GM21515 (cell line): ENCODE measurements at regions not wholly inside any gene's neighbourhood (a gene's known extent, or its start where the extent isn't known, plus 50 kb on each side); places are given as distances from the start of the nearest gene placed in this dataset.

Source experiments
- ATAC-seq: cut with Tn5 transposase; IDR thresholded peaks from one replicate; pipeline ENCODE4 v1.9.1; 2021; ENCODE audit not compliant: unreplicated experiment

DNA sequence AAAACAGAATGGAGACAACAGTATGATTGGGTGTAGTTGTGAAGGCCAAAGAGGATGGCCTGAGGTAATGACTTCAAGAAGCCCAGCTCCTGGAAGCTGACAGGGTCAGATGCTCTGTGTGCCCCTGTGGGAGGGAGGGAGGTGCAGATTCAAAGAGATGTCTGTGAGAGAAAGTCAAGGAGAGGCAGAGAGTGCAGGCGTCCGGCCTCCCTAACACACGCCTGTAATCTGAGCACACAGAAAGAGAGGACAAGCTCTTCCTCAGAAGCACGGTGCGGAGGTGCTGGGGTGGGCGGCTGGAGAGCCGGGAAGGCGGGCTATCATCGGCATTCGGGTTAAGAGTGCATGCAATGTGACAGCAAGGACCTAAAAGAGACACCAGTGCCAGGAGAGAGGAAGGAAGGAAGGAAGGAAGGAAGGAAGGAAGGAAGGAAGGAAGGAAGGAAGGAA lies 238.2 kb upstream of the HES1 start:
- ATAC-seq, result no peak

DNA sequence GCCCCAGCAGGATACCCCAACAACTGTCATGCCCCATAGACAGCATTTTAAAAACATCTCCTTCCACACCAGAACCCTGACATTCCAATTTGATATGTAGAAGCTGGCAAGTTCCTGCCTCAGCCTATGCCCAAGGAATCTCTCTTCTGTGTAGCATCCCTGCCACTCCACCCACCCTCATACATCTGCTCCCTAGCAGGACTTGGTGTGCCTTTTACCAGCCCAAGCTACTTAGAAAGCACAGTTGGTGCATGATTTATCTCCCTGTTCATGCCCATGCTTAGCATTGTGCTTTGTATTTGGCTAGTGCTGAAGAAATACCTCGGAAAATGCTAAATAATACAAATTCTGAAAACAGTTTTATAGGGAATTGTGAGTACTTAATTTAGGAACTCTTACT lies 236.9 kb upstream of the HES1 start:
- ATAC-seq, result no peak

DNA sequence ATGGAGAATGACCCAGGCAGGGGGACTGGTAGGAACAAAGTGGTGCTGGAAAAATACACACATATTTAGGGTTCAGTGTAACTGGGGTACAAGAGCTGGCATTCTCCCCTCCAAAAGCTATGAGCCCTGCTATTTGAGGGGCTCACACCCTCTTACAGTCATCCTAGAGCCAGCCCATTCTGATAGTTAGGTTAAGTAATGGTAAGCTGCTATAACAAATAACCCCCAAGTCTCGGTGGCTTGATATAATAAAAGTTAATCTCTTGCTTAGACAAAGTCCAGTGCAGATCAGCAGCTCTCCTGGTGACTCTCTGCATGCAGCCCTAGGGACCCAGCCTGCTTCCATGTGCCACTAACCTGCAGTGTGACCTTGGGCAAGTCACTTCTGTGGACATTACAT lies 234.9 kb upstream of the HES1 start:
- no peak for ATAC-seq

DNA sequence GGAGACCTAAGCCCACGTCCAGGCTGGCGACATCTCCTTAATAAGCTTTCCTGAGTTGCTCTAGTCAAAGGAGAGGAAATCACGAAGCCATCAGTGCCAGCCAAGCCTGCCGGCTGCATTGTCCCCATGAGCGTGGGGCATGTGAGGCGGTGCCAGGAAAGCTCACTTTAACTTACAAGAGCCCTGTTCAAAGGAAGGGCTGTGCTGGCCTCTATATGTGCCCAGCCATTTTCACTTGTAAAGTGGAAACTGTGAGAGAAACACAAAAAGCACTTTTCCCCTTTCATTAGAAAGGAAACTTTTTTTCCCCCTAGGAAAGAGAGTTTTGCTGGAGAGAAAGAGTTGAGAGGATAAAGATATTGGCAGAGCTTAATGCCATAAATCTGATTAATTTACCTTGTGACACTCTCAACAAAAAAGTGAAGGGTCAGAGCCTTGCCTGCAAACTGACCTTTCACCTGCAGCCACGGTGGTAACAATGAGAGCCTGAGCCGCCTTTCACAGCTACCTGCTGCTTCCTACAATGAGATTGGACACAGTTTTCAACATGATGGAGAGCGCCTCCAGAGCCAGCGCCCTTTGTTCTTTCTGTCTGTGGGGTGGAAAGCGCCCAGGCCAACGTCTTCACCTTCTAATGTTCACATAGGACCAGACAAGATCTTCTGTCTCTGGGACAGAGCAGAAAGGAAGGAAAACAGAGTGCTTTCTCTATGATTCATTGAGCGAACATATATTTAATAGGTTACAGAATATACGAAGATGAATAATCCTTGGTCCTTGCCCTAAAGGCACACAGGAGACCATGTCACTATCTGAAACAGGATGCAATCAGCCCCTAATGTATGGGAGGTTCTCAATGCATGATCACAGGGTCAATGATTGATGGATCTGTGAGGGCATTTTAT lies 233.1 kb upstream of the HES1 start:
- no peak for ATAC-seq

DNA sequence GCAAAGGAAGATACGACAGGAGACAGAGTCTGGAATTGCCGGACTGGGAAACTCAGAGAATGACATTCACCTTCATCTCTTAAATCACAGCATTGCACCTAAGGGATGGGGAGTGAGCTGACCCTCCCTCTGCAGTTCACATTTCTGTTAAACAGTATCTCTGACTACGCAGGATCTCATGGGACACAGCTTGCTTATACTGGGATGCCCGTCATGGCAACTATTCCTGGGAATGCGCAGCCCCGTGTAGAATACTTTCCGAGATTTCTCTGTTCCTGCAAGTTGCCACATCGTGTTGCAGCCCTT lies 232.5 kb upstream of the HES1 start:
- no peak for ATAC-seq

DNA sequence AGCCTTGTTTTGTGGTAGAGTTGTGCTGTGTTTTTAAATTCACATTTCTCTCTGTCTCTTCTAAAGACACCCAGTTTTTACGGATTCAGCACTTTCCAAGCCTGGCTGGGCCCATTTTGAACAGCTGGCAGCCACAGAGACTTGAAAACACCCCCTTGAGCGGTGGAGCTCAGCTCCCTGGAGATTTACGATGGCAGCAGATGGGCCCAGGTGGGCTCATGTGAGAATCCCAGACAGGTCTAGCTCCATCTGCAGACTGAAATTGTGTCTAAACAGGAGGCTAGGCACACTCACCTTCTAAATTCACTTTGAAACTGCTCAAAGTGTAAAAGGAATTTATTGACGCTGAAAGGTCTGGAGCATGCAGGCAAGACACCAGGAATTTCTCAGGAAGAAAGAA lies 232.0 kb upstream of the HES1 start:
- ATAC-seq, result no peak

DNA sequence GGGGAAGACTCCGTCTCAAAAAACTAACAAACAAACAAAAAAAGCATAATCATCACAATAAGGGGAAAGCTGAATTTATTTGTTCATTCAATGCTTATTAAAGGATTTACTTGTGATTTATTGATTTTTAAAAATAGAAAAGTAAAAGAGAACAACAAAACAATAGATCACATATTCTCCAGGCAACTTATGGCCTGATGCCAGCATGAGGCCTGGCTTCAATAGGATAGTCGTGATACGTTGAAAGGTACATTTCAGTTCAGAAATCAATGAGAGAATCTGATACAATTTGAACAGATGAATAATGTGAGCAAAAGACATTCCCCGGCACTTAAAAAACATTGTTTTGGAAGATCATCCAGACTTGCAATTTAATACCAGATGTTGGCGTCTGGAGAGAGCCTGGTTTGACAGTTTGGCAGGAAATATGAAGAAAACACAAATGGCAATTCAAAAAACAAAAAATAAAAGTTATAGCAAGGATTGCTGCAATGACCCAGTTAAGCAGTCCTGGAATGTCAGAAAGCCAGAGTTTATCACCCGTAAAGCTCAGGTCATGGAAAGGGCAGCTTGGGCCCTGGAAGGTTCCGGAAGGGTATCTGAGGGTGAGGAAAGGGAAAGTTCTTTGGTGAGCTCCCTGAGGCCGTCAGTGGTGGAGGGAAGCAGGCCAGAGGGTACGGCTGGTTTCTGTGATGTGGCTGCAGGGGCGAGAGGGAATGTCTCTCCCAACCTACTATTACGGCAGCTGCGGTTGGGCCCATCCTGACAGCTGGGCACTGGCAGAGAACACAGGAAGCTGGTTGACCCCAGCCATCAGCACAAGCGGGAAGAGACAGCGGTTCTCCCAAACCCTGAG lies 230.2 kb upstream of the HES1 start:
- no peak for ATAC-seq

DNA sequence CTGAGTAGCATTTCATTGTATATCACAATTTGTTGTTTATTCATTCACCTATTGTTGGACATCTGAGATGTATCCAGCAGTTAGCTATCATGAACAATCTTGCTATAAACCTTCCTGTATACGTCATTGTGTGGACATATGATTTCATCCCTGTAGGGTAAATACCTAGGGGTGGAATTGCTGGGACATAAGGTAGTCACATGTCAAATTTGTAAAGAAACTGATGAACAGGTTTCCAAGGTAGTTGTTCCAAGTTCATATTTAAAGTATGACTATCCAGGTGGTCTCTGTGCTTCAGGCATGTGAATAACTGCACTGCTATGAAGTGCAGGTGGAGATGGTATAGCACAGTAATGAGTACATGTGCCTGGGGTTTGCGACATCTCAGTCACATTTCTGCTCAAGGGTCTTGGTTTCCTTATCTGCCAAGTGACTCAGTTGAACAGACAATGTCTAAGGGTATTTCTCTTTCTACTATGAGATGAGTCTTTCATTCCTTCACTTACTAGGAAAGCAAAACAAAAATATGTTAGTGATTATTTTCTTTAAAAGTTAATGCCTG lies 229.0 kb upstream of the HES1 start:
- no peak for ATAC-seq

DNA sequence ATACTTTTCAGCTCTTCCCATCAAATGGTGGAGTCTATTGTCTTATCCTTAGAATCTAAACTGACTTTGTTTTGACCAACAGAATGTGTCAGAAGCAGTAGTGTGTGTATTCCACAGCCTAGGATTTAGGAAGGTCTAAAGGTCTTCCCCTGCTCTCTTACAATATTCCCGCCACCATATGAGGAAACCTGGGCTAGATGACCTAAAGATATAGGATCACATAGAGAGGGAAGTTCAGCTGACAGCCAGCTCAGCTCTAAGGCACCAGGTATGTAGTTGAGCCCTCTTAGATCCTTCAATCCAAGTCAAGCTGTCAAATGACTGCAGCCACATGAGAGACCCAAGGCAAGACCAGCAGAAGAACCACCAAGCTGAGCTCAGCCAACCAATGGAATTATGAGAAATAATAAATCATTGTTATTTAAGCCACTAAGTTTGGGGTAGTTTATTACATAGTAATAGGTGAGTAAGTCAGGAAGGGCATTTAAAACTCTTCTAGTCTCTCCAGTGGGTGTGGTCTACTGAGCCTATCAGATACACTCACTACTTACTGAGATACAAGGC lies 227.7 kb upstream of the HES1 start:
- no peak for ATAC-seq

DNA sequence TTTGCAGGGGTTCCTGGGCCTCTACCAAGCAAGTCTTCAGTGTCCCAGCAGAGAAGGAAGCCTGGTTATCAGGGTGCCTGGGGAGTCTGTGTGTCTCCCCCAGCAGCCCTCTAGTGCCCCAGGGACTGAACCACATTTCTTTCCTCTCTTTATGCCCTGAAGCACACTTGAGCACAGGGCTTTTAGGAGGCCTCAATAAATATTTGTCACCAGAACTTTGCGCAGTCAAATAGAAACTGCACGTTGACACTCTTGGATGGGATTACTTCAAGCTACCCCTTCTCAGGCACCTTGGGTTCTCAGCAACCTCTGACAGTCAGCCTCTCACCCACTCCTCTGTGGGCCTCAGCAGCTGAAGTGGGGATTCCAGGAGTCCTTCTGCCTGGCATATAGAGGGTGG lies 226.6 kb upstream of the HES1 start:
- no peak for ATAC-seq

DNA sequence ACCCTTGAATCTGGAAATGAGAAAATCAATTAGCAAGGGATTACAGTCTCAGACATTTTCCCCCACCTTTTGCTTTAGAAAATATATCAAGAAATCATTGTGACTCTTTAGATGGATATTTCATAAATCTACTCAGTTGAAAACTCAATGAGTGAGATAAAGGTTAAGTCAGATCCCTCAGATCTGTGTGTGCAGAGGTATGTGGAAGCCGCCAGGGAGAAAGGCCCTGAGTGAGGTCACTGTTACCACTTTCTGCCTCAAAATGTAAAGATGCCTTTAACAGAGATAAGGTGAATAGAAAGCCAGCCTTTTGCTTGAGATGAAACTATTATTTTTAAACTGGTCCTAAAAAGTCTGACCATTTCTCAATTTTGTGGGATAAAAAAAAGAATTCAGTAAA lies 225.6 kb upstream of the HES1 start:
- ATAC-seq, result no peak

DNA sequence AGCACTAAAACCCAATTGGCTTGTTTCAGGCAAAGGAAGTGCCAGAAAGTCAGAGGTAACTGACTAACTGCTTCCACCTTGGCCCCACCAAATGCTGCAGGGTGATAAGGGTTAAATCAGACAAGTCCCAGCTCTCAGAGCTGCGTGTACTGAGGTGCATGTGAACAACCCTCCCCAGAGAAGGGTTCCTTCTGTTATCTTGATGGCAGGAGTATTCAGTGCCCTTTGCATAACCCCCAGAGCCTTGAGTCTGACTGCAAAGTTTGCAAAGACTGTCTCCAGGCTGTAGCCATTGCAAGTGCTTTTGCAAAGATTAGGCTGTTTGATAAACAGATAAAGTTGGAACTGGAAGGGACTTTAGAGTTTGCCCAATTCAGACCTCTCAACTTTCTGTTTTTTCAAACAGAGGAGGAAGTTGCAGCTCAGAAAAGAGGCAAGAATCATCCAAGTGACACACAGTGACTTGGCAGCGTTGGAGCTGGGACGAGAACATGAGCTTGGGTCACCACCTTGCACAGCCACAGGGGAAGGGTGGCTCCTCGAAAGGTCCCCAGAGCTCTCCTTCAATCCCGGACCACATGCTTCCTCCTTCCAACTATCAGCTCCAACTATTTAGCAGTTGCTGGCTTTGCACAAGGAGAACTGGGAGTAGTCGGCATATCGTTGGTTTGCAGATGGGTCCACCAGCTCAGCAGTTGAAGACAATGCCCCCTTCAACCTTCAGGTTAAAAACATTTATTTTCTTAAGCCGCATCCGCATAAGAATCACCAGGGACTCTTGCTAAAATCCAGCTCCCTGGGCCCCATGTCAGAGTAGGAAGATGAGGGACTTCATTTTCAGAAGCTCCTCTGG lies 224.8 kb upstream of the HES1 start:
- ATAC-seq, result no peak

DNA sequence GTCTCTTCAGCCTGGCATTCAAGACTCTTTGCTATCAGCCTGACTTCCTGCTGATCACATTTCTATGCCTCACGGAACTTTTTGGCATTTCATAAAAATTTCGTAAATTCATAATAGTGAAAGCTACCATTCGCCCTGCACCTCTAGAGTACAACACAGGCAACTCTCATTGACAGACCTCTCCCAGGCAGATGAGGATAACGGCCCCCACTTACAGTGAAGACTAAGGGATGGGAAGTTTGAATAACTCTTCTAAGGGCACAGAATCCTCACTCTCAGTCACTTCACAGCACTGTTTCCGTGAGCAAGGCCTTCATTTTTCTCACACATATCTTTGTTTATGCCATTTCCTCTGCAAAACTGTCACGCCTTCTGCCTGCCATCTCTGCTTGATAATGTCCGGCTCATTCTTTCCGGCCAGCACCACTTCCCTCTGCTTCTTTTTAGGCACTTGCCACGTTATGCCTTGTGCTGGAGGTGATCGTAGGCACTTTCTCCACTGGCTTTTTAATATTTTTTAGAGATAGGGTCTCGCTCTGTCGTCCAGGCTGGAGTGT lies 224.1 kb upstream of the HES1 start:
- ATAC-seq, result no peak

DNA sequence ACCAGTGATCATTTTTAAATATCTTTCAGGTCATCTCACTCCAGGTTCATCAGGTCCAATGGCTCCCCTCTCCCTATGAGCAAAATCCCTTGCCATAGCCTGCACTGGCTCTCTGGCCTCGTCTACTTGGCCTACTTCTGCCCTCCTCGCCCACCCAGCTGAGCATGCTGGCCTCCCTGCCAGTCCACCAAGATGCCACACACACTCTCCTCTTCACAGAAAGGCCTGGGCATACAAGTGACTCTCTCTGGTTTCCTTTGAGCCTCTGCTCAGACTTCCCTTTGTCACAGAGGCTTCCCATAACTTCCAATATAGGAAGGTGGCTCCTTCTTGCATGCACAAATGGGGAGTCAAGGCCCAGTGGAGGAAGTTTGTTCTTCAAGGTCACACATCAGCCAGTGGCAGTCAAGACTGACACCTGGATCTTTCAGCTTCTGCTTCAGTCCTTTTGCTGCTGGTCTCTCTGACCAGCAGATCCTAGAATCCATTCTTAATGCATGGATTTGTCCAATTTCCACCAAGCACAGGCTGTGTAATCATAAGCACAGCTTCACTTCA lies 223.2 kb upstream of the HES1 start:
- no peak for ATAC-seq

DNA sequence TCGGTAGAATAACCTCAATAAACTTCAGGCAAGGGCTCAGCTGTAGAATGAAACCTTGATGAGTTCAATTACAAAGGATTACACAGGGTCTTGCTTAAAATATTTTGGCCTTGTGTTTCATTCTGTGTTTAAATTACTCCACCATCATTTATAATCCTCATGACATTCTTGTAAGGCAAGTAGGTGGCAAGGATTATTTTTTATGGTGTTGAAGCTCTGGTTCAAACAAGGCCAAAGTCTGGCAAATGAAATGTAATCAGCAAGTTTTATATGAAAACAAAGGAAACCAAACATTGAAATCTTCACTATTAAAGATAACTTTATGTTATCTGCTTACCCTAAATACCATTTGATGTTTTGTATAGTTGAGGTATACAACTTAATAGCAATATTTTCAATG lies 221.3 kb upstream of the HES1 start:
- no peak for ATAC-seq

DNA sequence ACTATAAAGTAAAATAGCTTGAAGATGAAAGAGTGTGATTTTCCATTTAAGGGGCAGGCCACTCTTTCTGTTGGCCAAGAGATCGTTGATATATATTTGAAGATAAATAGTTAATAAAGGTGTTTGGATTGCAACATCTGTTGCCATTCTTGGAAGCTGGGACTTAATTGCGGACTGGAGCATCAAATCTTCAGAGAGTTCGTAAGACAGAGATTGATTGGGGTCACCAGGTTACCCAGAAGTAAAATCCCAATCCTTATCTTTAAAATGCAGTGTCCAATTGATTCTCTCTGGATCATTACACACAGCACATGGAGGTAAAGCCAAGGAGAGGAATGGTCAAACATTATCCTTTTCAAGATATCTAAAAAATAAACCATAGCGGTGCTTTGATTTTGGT lies 220.8 kb upstream of the HES1 start:
- no peak for ATAC-seq

DNA sequence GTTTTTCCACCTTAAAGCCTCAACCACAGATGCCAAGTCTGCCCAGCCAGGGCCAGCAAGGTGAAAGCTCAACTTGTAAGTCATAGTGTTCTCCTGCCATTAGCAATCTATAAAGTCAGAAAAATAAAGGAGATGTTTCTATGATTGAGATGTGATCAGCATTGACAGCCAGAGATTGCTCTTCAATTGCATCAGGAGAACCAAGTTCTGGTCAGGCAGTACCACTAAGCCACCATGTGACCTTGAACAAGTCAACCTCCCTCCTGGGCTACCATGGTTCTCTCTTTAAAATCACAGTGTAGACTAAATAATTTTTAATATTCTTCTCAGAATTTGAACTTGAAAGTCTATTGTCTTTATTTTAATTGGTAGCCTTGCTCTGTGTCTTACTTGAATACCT lies 220.3 kb upstream of the HES1 start:
- no peak for ATAC-seq

DNA sequence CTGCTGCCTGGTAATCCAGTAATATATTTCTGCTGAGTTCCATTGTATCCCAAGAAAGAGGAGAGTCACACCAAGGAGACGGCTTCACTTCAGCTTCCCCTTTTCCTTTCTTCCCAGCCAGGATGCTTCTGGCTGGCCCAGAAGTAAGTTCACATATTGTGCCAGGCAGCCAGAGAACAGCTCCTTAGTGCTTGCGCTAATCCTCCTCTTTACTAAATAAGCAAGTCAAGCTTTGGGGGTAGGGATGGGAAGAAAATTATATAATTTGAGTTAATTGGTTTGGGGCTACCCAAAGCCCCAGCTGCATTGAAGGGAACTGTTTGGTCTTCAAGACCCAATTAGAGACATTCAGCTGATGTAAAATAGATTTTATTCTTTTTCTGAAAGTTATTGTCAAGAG lies 218.8 kb upstream of the HES1 start:
- no peak for ATAC-seq

DNA sequence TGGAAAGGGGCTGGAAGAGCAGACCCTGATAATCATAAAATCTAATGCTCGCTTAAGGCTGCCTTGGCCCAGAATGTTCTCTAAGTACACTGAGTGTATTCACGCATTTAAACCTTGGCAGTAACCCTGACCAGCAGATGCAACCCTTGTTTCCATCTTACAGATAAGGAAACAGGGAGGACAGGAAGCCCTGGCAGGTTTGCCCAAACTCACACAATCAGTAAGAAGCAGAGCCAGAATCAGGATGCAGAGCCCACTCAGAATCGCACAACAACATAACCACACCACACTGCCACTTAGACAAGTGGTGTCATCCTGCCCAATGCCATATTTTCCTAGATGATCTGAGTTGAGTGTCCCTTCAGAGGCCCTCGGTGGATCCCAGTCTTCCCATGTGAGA lies 214.5 kb upstream of the HES1 start:
- no peak for ATAC-seq
